HG02642 (cell line): ENCODE measurements at regions not wholly inside any gene's neighbourhood (a gene's known extent, or its start where the extent isn't known, plus 50 kb on each side); places are given as distances from the start of the nearest gene placed in this dataset.
"Not testable (repeated sequence)": the region's sequence is repeated elsewhere in the genome, so short reads cannot be mapped to it uniquely, and the experiment has no call there.

Experiments used
- ATAC-seq: cut with Tn5 transposase; IDR thresholded peaks from one replicate; pipeline ENCODE4 v1.9.1; 2021; ENCODE audit warnings: mild to moderate bottlenecking; ENCODE audit not compliant: unreplicated experiment, poor library complexity

GRCh38 chr1:238419209-238419608 lies 528.5 kb upstream of the ZP4 start:
- no peak for ATAC-seq

- ATAC-seq: no peak
These were observed 519.2 kb upstream of the ZP4 start for GRCh38 chr1:238409932-238410331.

GRCh38 chr1:238409191-238409850 lies 518.6 kb upstream of the ZP4 start:
- no peak for ATAC-seq

GRCh38 chr1:238408737-238409136 lies 518.0 kb upstream of the ZP4 start:
- no peak for ATAC-seq

GRCh38 chr1:238406098-238406860 lies 515.6 kb upstream of the ZP4 start:
- no peak for ATAC-seq

GRCh38 chr1:238404921-238405320 lies 514.2 kb upstream of the ZP4 start:
- ATAC-seq: no peak

GRCh38 chr1:238404481-238404880 lies 513.8 kb upstream of the ZP4 start:
- ATAC-seq: no peak

- ATAC-seq: no peak
These were observed 510.4 kb upstream of the ZP4 start for GRCh38 chr1:238401144-238401543.

GRCh38 chr1:238399558-238399957 lies 508.8 kb upstream of the ZP4 start:
- no peak for ATAC-seq

GRCh38 chr1:238396140-238396539 lies 505.4 kb upstream of the ZP4 start:
- ATAC-seq: no peak

- ATAC-seq: no peak
These were observed 493.7 kb upstream of the ZP4 start for GRCh38 chr1:238384381-238384780.

- ATAC-seq: no peak
These were observed 489.4 kb upstream of the ZP4 start for GRCh38 chr1:238380167-238380566.

- not testable (repeated sequence) for ATAC-seq
These were observed 488.7 kb upstream of the ZP4 start for GRCh38 chr1:238379446-238379845.

- ATAC-seq: no peak
These were observed 486.7 kb upstream of the ZP4 start for GRCh38 chr1:238377280-238377919.

GRCh38 chr1:238370599-238370998 lies 479.9 kb upstream of the ZP4 start:
- ATAC-seq: no peak

GRCh38 chr1:238364214-238364892 lies 473.6 kb upstream of the ZP4 start:
- no peak for ATAC-seq

GRCh38 chr1:238360474-238360873 lies 469.8 kb upstream of the ZP4 start:
- ATAC-seq: no peak

GRCh38 chr1:238350471-238350870 lies 459.7 kb upstream of the ZP4 start:
- ATAC-seq: no peak

GRCh38 chr1:238346340-238346739 lies 455.6 kb upstream of the ZP4 start:
- ATAC-seq: no peak

GRCh38 chr1:238345837-238346236 lies 455.1 kb upstream of the ZP4 start:
- no peak for ATAC-seq

GRCh38 chr1:238343852-238344251 lies 453.1 kb upstream of the ZP4 start:
- ATAC-seq: no peak
